ENCODE measurements at regions not wholly inside any gene's neighbourhood (a gene's known extent, or its start where the extent isn't known, plus 50 kb on each side); places are given as distances from the start of the nearest gene placed in this dataset.
"Not testable (repeated sequence)": the region's sequence is repeated elsewhere in the genome, so short reads cannot be mapped to it uniquely, and the experiment has no call there.

GRCh38 chr15:25596644-25597562 is 158.1 kb upstream of the UBE3A start:
- no peak for DNase-seq (ENCODE audit: low spot score)
- no peak for TF ChIP-seq CTCF (IDR thresholded peaks at IDR 0.05; ENCODE audit: extremely low read depth, insufficient read depth, missing control alignments)
- in situ Hi-C loops (cut with MboI; ENCODE audit: low pct_unique_long_range_greater_than_20kb, low sequenced_read_pairs, unreplicated experiment) = no loop called here

- in situ Hi-C loops (cut with MboI; ENCODE audit: low pct_unique_long_range_greater_than_20kb, low sequenced_read_pairs, unreplicated experiment) = no loop called here
- no peak for DNase-seq (ENCODE audit: low spot score)
- TF ChIP-seq CTCF (IDR thresholded peaks at IDR 0.05; ENCODE audit: extremely low read depth, insufficient read depth, missing control alignments) = no peak
Measured at GRCh38 chr15:25587616-25588340, 149.0 kb upstream of the UBE3A start.

GRCh38 chr15:25582886-25583285 is 144.1 kb upstream of the UBE3A start:
- no peak for TF ChIP-seq CTCF (IDR thresholded peaks at IDR 0.05; ENCODE audit: extremely low read depth, insufficient read depth, missing control alignments)
- no peak for DNase-seq (ENCODE audit: low spot score)
- in situ Hi-C loops (cut with MboI; ENCODE audit: low pct_unique_long_range_greater_than_20kb, low sequenced_read_pairs, unreplicated experiment) = no loop called here

GRCh38 chr15:25579127-25579526 is 140.3 kb upstream of the UBE3A start:
- TF ChIP-seq CTCF (IDR thresholded peaks at IDR 0.05; ENCODE audit: extremely low read depth, insufficient read depth, missing control alignments) = no peak
- in situ Hi-C loops (cut with MboI; ENCODE audit: low pct_unique_long_range_greater_than_20kb, low sequenced_read_pairs, unreplicated experiment) = no loop called here
- DNase-seq (ENCODE audit: low spot score) = no peak

GRCh38 chr15:25572191-25572590 is 133.4 kb upstream of the UBE3A start:
- TF ChIP-seq CTCF (IDR thresholded peaks at IDR 0.05; ENCODE audit: extremely low read depth, insufficient read depth, missing control alignments) = no peak
- no peak for DNase-seq (ENCODE audit: low spot score)
- in situ Hi-C loops (cut with MboI; ENCODE audit: low pct_unique_long_range_greater_than_20kb, low sequenced_read_pairs, unreplicated experiment) = no loop called here

GRCh38 chr15:25568751-25569150 is 129.9 kb upstream of the UBE3A start:
- TF ChIP-seq CTCF (IDR thresholded peaks at IDR 0.05; ENCODE audit: extremely low read depth, insufficient read depth, missing control alignments) = no peak
- no peak for DNase-seq (ENCODE audit: low spot score)
- in situ Hi-C loops (cut with MboI; ENCODE audit: low pct_unique_long_range_greater_than_20kb, low sequenced_read_pairs, unreplicated experiment) = no loop called here

- in situ Hi-C loops (cut with MboI; ENCODE audit: low pct_unique_long_range_greater_than_20kb, low sequenced_read_pairs, unreplicated experiment) = not testable (repeated sequence)
Measured at GRCh38 chr15:25566545-25566944, 127.7 kb upstream of the UBE3A start.

More at GRCh38 chr15:25566545-25566944, 127.7 kb upstream of the UBE3A start:
- not testable (repeated sequence) for DNase-seq (ENCODE audit: low spot score)
